Neuronal stem cell (in vitro differentiated cells): ENCODE measurements at regions not wholly inside any gene's neighbourhood (a gene's known extent, or its start where the extent isn't known, plus 50 kb on each side); places are given as distances from the start of the nearest gene placed in this dataset.

Experiments
- DNase-seq: peaks from one replicate; pipeline ENCODE4 v3.0.0-alpha.2; 2013; ENCODE audit warnings: low spot score
- H2AFZ ChIP-seq: one replicate; pipeline ENCODE4 v1.6.1; 2013; ENCODE audit warnings: mild to moderate bottlenecking, low read length, inconsistent platforms
- H2AK5ac ChIP-seq: 2 replicates; pipeline ENCODE4 v1.6.1; 2013; ENCODE audit warnings: low read depth, mild to moderate bottlenecking, inconsistent platforms, low read length, moderate library complexity, mixed read lengths
- H2BK120ac ChIP-seq: 2 replicates; pipeline ENCODE4 v1.6.1; 2013; ENCODE audit warnings: low read depth, mild to moderate bottlenecking, inconsistent platforms, low read length, moderate library complexity, mixed read lengths
- H2BK12ac ChIP-seq: one replicate; pipeline ENCODE4 v1.6.1; 2013; ENCODE audit warnings: low read length, inconsistent platforms
- H2BK15ac ChIP-seq: 2 replicates; pipeline ENCODE4 v1.6.1; 2013; ENCODE audit warnings: mild to moderate bottlenecking, low read length, inconsistent platforms, mixed read lengths
- H2BK5ac ChIP-seq: one replicate; pipeline ENCODE4 v1.6.1; 2013; ENCODE audit warnings: inconsistent platforms, mild to moderate bottlenecking, low read length, moderate library complexity
- H3K14ac ChIP-seq: one replicate; pipeline ENCODE4 v1.6.1; 2013; ENCODE audit warnings: low read length, inconsistent platforms
- H3K18ac ChIP-seq: 2 replicates; pipeline ENCODE4 v1.6.1; 2013; ENCODE audit warnings: low read length, inconsistent platforms
- H3K23ac ChIP-seq: 2 replicates; pipeline ENCODE4 v1.6.1; 2013; ENCODE audit warnings: low read depth, mild to moderate bottlenecking, mixed read lengths, low read length, inconsistent platforms; ENCODE audit not compliant: poor library complexity
- H3K27ac ChIP-seq: replicated peaks from 3 replicates; pipeline ENCODE4 v1.5.1; 2013; ENCODE audit warnings: low read length, inconsistent platforms
- H3K27me3 ChIP-seq, 3 experiments: 2 replicates each; pipeline ENCODE4 v1.6.1; 2013; ENCODE audit warnings: low read length in 3 of 3, mild to moderate bottlenecking in 2 of 3, inconsistent platforms in 1 of 3, low read depth in 1 of 3, mixed read lengths in 1 of 3, moderate library complexity in 1 of 3; ENCODE audit not compliant: control insufficient read depth in 3 of 3, insufficient read depth in 3 of 3
- H3K36me3 ChIP-seq, 2 donors: replicated peaks in 1 of 2; 2 replicates each; pipeline ENCODE4 v1.6.1; 2013; ENCODE audit warnings: low read length in 2 of 2; ENCODE audit not compliant: control insufficient read depth in 2 of 2, insufficient read depth in 2 of 2
- H3K4ac ChIP-seq: 2 replicates; pipeline ENCODE4 v1.6.1; 2013; ENCODE audit warnings: inconsistent platforms, mild to moderate bottlenecking, low read length, moderate library complexity
- H3K4me1 ChIP-seq, 2 donors: 1 replicate in 1 of 2; 2 replicates in 1 of 2; pipeline ENCODE4 v1.6.1; 2013; ENCODE audit warnings: low read length in 2 of 2, low read depth in 1 of 2; ENCODE audit not compliant: control insufficient read depth in 2 of 2, insufficient read depth in 1 of 2
- H3K4me2 ChIP-seq: one replicate; pipeline ENCODE4 v1.6.1; 2013; ENCODE audit warnings: mild to moderate bottlenecking, low read length, inconsistent platforms; ENCODE audit not compliant: insufficient read depth, poor library complexity, severe bottlenecking
- H3K4me3 ChIP-seq, 2 donors: 2 replicates each; pipeline ENCODE4 v1.5.1; 2013; ENCODE audit warnings: low read length in 2 of 2, mild to moderate bottlenecking in 2 of 2, inconsistent platforms in 1 of 2, moderate library complexity in 1 of 2
- H3K79me1 ChIP-seq: one replicate; pipeline ENCODE4 v1.6.1; 2013; ENCODE audit warnings: low read depth, mild to moderate bottlenecking, inconsistent platforms, low read length, moderate library complexity
- H3K9ac ChIP-seq: one replicate; pipeline ENCODE4 v1.6.1; 2013; ENCODE audit warnings: mild to moderate bottlenecking, low read depth, low read length, inconsistent platforms; ENCODE audit not compliant: poor library complexity
- H3K9me3 ChIP-seq, 2 donors: replicated peaks in 1 of 2; 2 replicates each; pipeline versions ENCODE3 to v1.6.1; 2013; ENCODE audit warnings: low read length in 2 of 2, mild to moderate bottlenecking in 2 of 2, inconsistent platforms in 1 of 2, low read depth in 1 of 2, mixed read lengths in 1 of 2, moderate library complexity in 1 of 2; ENCODE audit not compliant: control insufficient read depth in 2 of 2, insufficient read depth in 1 of 2
- H4K8ac ChIP-seq: one replicate; pipeline ENCODE4 v1.6.1; 2013; ENCODE audit warnings: low read depth, mild to moderate bottlenecking, inconsistent platforms, low read length, moderate library complexity
- H4K91ac ChIP-seq: one replicate; pipeline ENCODE4 v1.6.1; 2013; ENCODE audit warnings: low read length, low read depth, mild to moderate bottlenecking, inconsistent platforms; ENCODE audit not compliant: poor library complexity
- WGBS, 2 donors: extraction: QIAGEN DNeasy Blood & Tissue Kit; methylation state at CpG; one replicate each; pipeline ENCODE4 v1.1.7; 2013; ENCODE audit warnings: missing lambda C conversion rate in 2 of 2, mixed read lengths in 1 of 2; ENCODE audit not compliant: insufficient read length in 2 of 2, insufficient replicate concordance in 1 of 2; ENCODE audit errors: extremely low coverage in 2 of 2; 5-methylcytosine and 5-hydroxymethylcytosine counted together

- no peaks in the 10 kb centered on the region for H3K27me3 ChIP-seq
- DNase-seq, result no peak
- H2BK12ac ChIP-seq, result no peak overlapping the region
- H3K79me1 ChIP-seq, result no peaks in the 10 kb centered on the region
- no peak overlapping the region for H2BK5ac ChIP-seq
- no CpG with 5 or more reads among the region's 6 CpGs for WGBS, 2 donors
- no peaks in the 10 kb centered on the region for H3K4me1 ChIP-seq
- H3K9ac ChIP-seq, result no peak overlapping the region
- no peak overlapping the region for H2BK120ac ChIP-seq
- H4K91ac ChIP-seq, result no peak overlapping the region
- no peak overlapping the region for H3K27ac ChIP-seq
- H3K23ac ChIP-seq, result no peak overlapping the region
- H3K4me2 ChIP-seq, result no peak overlapping the region
- no peak overlapping the region for H4K8ac ChIP-seq
- H2BK15ac ChIP-seq, result no peak overlapping the region
- no peak overlapping the region for H2AK5ac ChIP-seq
- no peak overlapping the region for H3K18ac ChIP-seq
- H2AFZ ChIP-seq, result no peak overlapping the region
- no peak overlapping the region for H3K14ac ChIP-seq
- no peaks in the 10 kb centered on the region for H3K9me3 ChIP-seq
- no peak overlapping the region for H3K4ac ChIP-seq
- no peaks in the 10 kb centered on the region for H3K36me3 ChIP-seq
- no peak overlapping the region for H3K4me3 ChIP-seq
Measured at GRCh38 chr7:109009636-109010035, 440.0 kb downstream of the DNAJB9 start.

GRCh38 chr7:109020251-109020650 is 450.6 kb downstream of the DNAJB9 start:
- no peak overlapping the region for H2AFZ ChIP-seq
- no peaks in the 10 kb centered on the region for H3K27me3 ChIP-seq
- DNase-seq, result no peak
- H3K79me1 ChIP-seq, result no peaks in the 10 kb centered on the region
- H4K91ac ChIP-seq, result no peak overlapping the region
- H3K14ac ChIP-seq, result no peak overlapping the region
- H3K4me1 ChIP-seq, result no peaks in the 10 kb centered on the region
- no peaks in the 10 kb centered on the region for H3K9me3 ChIP-seq
- no peak overlapping the region for H3K9ac ChIP-seq
- no peak overlapping the region for H3K4ac ChIP-seq
- H3K18ac ChIP-seq, result no peak overlapping the region
- no peak overlapping the region for H2AK5ac ChIP-seq
- H3K36me3 ChIP-seq, result no peaks in the 10 kb centered on the region
- no peak overlapping the region for H2BK120ac ChIP-seq
- no peak overlapping the region for H3K4me2 ChIP-seq
- H4K8ac ChIP-seq, result no peak overlapping the region
- no peak overlapping the region for H2BK12ac ChIP-seq
- H2BK15ac ChIP-seq, result no peak overlapping the region
- no peak overlapping the region for H3K27ac ChIP-seq
- H2BK5ac ChIP-seq, result no peak overlapping the region
- no CpG with 5 or more reads among the region's 4 CpGs for WGBS, 2 donors
- no peak overlapping the region for H3K4me3 ChIP-seq
- H3K23ac ChIP-seq, result no peak overlapping the region

- no peak overlapping the region for H2BK5ac ChIP-seq
- WGBS, 2 donors, result no CpG with 5 or more reads among the region's 2 CpGs
- H2AFZ ChIP-seq, result no peak overlapping the region
- no peak for DNase-seq
- H3K4me2 ChIP-seq, result no peak overlapping the region
- no peak overlapping the region for H4K91ac ChIP-seq
- H3K27me3 ChIP-seq, result no peaks in the 10 kb centered on the region
- H3K4ac ChIP-seq, result no peak overlapping the region
- H3K4me1 ChIP-seq, result no peaks in the 10 kb centered on the region
- no peak overlapping the region for H4K8ac ChIP-seq
- no peak overlapping the region for H2AK5ac ChIP-seq
- H3K18ac ChIP-seq, result no peak overlapping the region
- no peak overlapping the region for H2BK15ac ChIP-seq
- no peak overlapping the region for H3K9ac ChIP-seq
- no peak overlapping the region for H3K27ac ChIP-seq
- H3K36me3 ChIP-seq, result no peaks in the 10 kb centered on the region
- no peak overlapping the region for H3K14ac ChIP-seq
- H3K79me1 ChIP-seq, result no peaks in the 10 kb centered on the region
- no peak overlapping the region for H2BK12ac ChIP-seq
- no peak overlapping the region for H2BK120ac ChIP-seq
- H3K23ac ChIP-seq, result no peak overlapping the region
- H3K9me3 ChIP-seq, result no peaks in the 10 kb centered on the region
- no peak overlapping the region for H3K4me3 ChIP-seq
Measured at GRCh38 chr7:109021390-109021789, 451.7 kb downstream of the DNAJB9 start.

GRCh38 chr7:109029866-109030265 is 460.2 kb downstream of the DNAJB9 start:
- H3K4me1 ChIP-seq, result no peaks in the 10 kb centered on the region
- peaks cover 0 to 2% of the 10 kb centered on the region in 2 donors for H3K9me3 ChIP-seq
- H3K27me3 ChIP-seq, result no peaks in the 10 kb centered on the region
- no peak overlapping the region for H3K27ac ChIP-seq
- no peak overlapping the region for H3K4me3 ChIP-seq
- no peak overlapping the region for H2BK120ac ChIP-seq
- no peaks in the 10 kb centered on the region for H3K36me3 ChIP-seq
- no peak overlapping the region for H3K23ac ChIP-seq
- H2BK15ac ChIP-seq, result no peak overlapping the region
- no peak overlapping the region for H2BK5ac ChIP-seq
- no peak overlapping the region for H3K9ac ChIP-seq
- no peak overlapping the region for H3K4ac ChIP-seq
- no CpG with 5 or more reads among the region's 3 CpGs for WGBS, 2 donors
- H2AFZ ChIP-seq, result no peak overlapping the region
- H3K18ac ChIP-seq, result no peak overlapping the region
- no peaks in the 10 kb centered on the region for H3K79me1 ChIP-seq
- H3K14ac ChIP-seq, result no peak overlapping the region
- H2AK5ac ChIP-seq, result no peak overlapping the region
- H4K8ac ChIP-seq, result no peak overlapping the region
- DNase-seq, result no peak
- H3K4me2 ChIP-seq, result no peak overlapping the region
- no peak overlapping the region for H2BK12ac ChIP-seq
- H4K91ac ChIP-seq, result no peak overlapping the region
